Stomach (tissue), 8 donors: ENCODE measurements at regions not wholly inside any gene's neighbourhood (a gene's known extent, or its start where the extent isn't known, plus 50 kb on each side); places are given as distances from the start of the nearest gene placed in this dataset.

Experiments
- DNase-seq, 2 donors: peaks; one replicate each; pipeline versions ENCODE4 v3.0.0 to v3.0.0-alpha.2; 2013 to 2019
- H3K27ac ChIP-seq, 5 donors: fragments of 200-600 bp in 4 of 5; sonication (generic) in 4 of 5; one replicate each; pipeline ENCODE4 v1.5.1; 2013 to 2019; ENCODE audit warnings: mild to moderate bottlenecking in 1 of 5, moderate library complexity in 1 of 5
- H3K27me3 ChIP-seq, 3 donors: fragments of 200-600 bp; sonication (generic); one replicate each; pipeline ENCODE4 v1.5.1; 2017 to 2019; ENCODE audit warnings: mixed run types in 1 of 3
- H3K36me3 ChIP-seq, 4 donors: fragments of 200-600 bp; sonication (generic); 1 replicate in 3 of 4; 2 replicates in 1 of 4; pipeline ENCODE4 v1.5.1; 2016 to 2019
- H3K4me1 ChIP-seq, 4 donors: fragments of 200-600 bp; sonication (generic); one replicate each; pipeline ENCODE4 v1.5.1; 2016 to 2019
- H3K4me3 ChIP-seq, 4 donors: fragments of 200-600 bp; sonication (generic) in 3 of 4; one replicate each; pipeline ENCODE4 v1.5.1; 2016 to 2019; ENCODE audit warnings: mild to moderate bottlenecking in 1 of 4
- H3K9me3 ChIP-seq, 4 donors: fragments of 200-600 bp; sonication (generic); one replicate each; pipeline ENCODE4 v1.5.1; 2016 to 2019
- EP300 ChIP-seq: sonication (generic); formaldehyde crosslinking; IDR thresholded peaks from one replicate; pipeline ENCODE4 v1.6.1; 2017; ENCODE audit warnings: antibody characterized with exemption
- POLR2A ChIP-seq, 4 donors: fragments of 450-650 bp; IDR thresholded peaks; one replicate each; pipeline ENCODE4 v1.6.1; 2016; ENCODE audit warnings: antibody characterized with exemption in 4 of 4, control low read depth in 2 of 4, mild to moderate bottlenecking in 1 of 4, moderate library complexity in 1 of 4
- POLR2AphosphoS5 ChIP-seq, 3 donors: sonication (generic); formaldehyde crosslinking; IDR thresholded peaks; one replicate each; pipeline ENCODE4 v1.6.1; 2016; ENCODE audit warnings: antibody characterized with exemption in 3 of 3
- WGBS, 5 donors: extraction: QIAGEN DNeasy Blood & Tissue Kit in 3 of 5; methylation state at CpG; one replicate each; pipeline versions ENCODE4 v1.1.5 to v1.1.7; 2013 to 2018; 5-methylcytosine and 5-hydroxymethylcytosine counted together
- intact Hi-C: fragments of 100-400 bp; cut with DNase I; formaldehyde crosslinking; loops from one replicate; pipeline ENCODE4 v1.15.1; 2023; ENCODE audit warnings: low total_unique reads
- TF ChIP-seq, protein P1 (sequence below), 7 experiments: fragments of 450-650 bp in 4 of 7; fragments of 200-600 bp in 3 of 7; sonication (generic) in 3 of 7; IDR thresholded peaks; one replicate each; pipeline ENCODE4 v1.5.1; 2016 to 2019; ENCODE audit warnings: antibody characterized with exemption in 7 of 7, control low read depth in 2 of 7, mild to moderate bottlenecking in 1 of 7
- donor health status: healthy with polysubstance abuse.
- donor health status: Bipolar disorder and iron deficiency.
- donor health status: healthy.

DNA sequence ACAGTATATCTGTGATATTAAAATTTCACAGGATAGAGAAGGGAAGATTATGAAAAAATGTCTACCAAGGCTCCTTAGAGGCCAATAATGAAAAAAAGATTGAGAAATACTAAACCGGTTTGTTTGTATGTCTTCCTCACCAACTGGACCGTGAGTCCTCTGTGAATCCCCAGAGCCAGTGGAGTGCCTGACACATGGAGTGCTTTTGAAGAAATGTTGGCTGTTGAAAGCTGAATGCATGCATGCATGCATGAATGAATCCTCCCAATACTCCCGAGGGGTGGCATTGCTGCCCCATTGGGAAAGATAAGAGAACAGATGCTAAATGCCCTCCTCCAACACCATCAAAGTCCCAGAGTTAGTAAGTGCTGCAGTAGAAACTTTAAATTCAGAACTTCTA, 152.7 kb upstream of the SERP2 start:
- H3K9me3 ChIP-seq: no peaks in the 10 kb centered on the region
- intact Hi-C loops: no loop called here
- no peaks in the 10 kb centered on the region for H3K36me3 ChIP-seq
- TF ChIP-seq POLR2A (IDR thresholded peaks at IDR 0.05) (no peak), EP300 (no peak), POLR2AphosphoS5 (IDR thresholded peaks at IDR 0.05) (no peak)
- TF ChIP-seq, protein P1, sequence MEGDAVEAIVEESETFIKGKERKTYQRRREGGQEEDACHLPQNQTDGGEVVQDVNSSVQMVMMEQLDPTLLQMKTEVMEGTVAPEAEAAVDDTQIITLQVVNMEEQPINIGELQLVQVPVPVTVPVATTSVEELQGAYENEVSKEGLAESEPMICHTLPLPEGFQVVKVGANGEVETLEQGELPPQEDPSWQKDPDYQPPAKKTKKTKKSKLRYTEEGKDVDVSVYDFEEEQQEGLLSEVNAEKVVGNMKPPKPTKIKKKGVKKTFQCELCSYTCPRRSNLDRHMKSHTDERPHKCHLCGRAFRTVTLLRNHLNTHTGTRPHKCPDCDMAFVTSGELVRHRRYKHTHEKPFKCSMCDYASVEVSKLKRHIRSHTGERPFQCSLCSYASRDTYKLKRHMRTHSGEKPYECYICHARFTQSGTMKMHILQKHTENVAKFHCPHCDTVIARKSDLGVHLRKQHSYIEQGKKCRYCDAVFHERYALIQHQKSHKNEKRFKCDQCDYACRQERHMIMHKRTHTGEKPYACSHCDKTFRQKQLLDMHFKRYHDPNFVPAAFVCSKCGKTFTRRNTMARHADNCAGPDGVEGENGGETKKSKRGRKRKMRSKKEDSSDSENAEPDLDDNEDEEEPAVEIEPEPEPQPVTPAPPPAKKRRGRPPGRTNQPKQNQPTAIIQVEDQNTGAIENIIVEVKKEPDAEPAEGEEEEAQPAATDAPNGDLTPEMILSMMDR (IDR thresholded peaks at IDR 0.05): no peak
- H3K4me1 ChIP-seq: peaks cover 32 to 65% (median 49%) of the 10 kb centered on the region in 4 donors
- no peak for DNase-seq
- H3K4me3 ChIP-seq: no peak overlapping the region
- 75 to 85% (median 82%) methylated on average over 3 of the region's 3 CpGs for WGBS, 5 donors
- peak overlapping the region in 3 of 5 donors; percentile 82 to 89 (median 87) for H3K27ac ChIP-seq
- no peaks in the 10 kb centered on the region for H3K27me3 ChIP-seq

DNA sequence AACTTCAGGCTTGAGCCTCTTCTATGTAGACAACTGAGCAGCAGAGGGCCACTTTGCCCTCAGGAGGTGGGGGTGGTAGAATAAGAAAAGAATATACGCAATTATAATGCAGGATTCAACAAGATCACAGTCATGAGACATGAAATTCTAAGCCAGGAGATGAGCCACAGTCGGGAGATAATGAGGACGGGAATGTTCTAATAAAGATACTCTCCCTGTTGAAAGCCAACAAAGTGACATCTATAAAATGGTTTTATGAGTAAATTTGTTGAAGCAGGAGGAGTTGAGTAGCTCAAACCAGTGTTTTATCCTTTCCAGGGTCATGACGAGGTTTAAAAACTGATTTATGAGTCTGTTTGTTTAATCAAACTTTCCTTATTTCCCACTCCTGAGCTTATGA, 152.0 kb upstream of the SERP2 start:
- no peaks in the 10 kb centered on the region for H3K9me3 ChIP-seq
- H3K4me3 ChIP-seq: no peak overlapping the region
- no peak for TF ChIP-seq POLR2A (IDR thresholded peaks at IDR 0.05)
- no peak for TF ChIP-seq EP300
- no peak for TF ChIP-seq POLR2AphosphoS5 (IDR thresholded peaks at IDR 0.05)
- TF ChIP-seq, protein P1 (IDR thresholded peaks at IDR 0.05): no peak
- WGBS, 5 donors: 73 to 87% (median 87%) methylated on average over 4 of the region's 4 CpGs
- H3K36me3 ChIP-seq: no peaks in the 10 kb centered on the region
- no peaks in the 10 kb centered on the region for H3K27me3 ChIP-seq
- peak overlapping the region in 3 of 5 donors; percentile 82 to 89 (median 87) for H3K27ac ChIP-seq
- intact Hi-C loops: no loop called here
- DNase-seq: no peak
- H3K4me1 ChIP-seq: peaks cover 32 to 65% (median 49%) of the 10 kb centered on the region in 4 donors

DNA sequence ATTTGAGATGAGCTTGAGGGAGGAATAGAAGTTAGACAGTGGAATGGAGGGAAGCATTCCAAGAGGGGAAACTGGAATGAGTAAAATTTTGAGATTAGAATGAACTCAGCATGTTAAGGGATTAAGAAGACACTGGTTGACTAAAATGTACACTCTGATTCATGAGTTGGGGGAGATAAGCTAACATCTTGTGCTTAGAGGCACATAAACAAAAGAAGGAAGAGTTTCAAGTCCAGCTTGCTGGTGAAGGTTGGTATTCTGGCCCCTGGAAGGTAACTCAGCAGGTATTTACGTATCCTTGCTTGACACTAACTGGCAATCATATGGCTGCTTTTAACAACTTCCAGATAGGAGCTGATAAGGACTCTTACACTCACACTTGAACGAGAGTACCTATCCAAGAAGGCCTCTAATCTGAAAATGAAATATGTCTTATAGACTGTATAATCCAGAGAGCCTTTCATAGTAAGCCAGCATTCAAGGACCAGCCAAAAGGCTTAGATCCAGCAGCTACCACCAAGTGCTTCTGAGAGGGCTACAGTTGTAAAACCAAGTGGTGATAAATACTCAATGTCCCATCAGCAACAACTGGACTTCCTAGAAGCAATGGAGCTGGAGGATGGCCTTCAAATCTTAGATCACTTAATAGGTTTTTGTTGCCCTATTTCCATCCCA, 149.7 kb upstream of the SERP2 start:
- Histone ChIP-seq H3K4me3 (no peak overlapping the region), H3K27ac (peak overlapping the region; percentile 49 to 89 (median 79)), H3K9me3 (no peaks in the 10 kb centered on the region), H3K4me1 (peaks cover 18 to 47% (median 35%) of the 10 kb centered on the region in 4 donors), H3K27me3 (no peaks in the 10 kb centered on the region), H3K36me3 (no peaks in the 10 kb centered on the region)
- intact Hi-C loops: no loop called here
- DNase-seq: no peak
- 17 to 37% (median 23%) methylated on average over 2 of the region's 2 CpGs for WGBS, 5 donors
- TF ChIP-seq EP300 (no peak), POLR2AphosphoS5 (IDR thresholded peaks at IDR 0.05) (no peak)
- TF ChIP-seq, protein P1 (IDR thresholded peaks at IDR 0.05): no peak

DNA sequence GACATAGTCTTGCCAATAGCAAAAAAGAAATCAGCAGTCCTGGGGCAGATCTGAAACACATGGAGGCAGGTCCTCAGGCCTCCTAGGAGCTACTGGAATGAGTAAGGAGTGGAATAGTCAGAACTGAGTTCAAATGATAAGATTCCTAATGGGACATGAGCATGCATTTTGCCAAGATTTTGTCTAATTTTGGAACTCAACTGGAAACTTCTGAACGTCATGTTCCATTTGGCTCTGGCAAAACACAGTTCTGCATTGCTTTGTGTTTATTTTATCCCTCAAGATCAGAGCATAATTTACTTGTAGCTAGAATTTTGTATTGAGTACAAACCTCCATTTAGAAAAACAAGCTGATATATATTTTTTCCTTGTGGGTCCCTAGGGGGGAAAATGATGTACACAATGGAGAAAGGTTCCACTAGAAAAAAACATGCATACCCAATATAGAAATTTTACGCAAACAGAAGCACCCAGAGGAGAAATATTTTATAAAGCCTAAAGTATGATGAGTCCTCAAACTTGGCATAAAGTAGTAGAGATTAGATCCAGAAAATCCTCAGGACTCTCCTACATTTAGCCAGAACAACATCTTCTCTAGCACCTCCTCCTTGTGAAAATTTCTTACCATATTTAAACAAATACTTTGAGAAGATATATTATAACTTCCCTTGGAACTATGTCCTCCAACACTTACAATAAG, 149.0 kb upstream of the SERP2 start:
- H3K36me3 ChIP-seq: no peaks in the 10 kb centered on the region
- peak in 1 of 2 donors; percentile 65 for DNase-seq
- H3K27ac ChIP-seq: peak overlapping the region; percentile 49 to 89 (median 79)
- H3K4me1 ChIP-seq: peaks cover 11 to 40% (median 28%) of the 10 kb centered on the region in 4 donors
- whole genome bisulfite sequencing, 5 donors: 48 to 74% (median 61%) methylated on average over 2 of the region's 2 CpGs
- H3K27me3 ChIP-seq: no peaks in the 10 kb centered on the region
- TF ChIP-seq, protein P1 (IDR thresholded peaks at IDR 0.05): no peak
- TF ChIP-seq EP300 (peak; percentile 33), POLR2AphosphoS5 (IDR thresholded peaks at IDR 0.05) (peak; percentile 50 to 80 (median 63))
- intact Hi-C loops: no loop called here
- no peaks in the 10 kb centered on the region for H3K9me3 ChIP-seq
- H3K4me3 ChIP-seq: no peak overlapping the region
